Body of pancreas (tissue), 4 donors: ENCODE measurements at regions not wholly inside any gene's neighbourhood (a gene's known extent, or its start where the extent isn't known, plus 50 kb on each side); places are given as distances from the start of the nearest gene placed in this dataset.
A peak's percentile ranks its signal among the peaks of the same experiment; 100 is the strongest.

Source experiments
- ATAC-seq: fragments of 150-250 bp; one replicate; pipeline ENCODE4 v1.9.1; 2016
- DNase-seq, 4 donors: peaks; one replicate each; pipeline ENCODE4 v3.0.0-alpha.2; 2019
- H3K27ac ChIP-seq, 4 donors: fragments of 200-600 bp; sonication (generic); 1 replicate in 3 of 4; 2 replicates in 1 of 4; pipeline versions ENCODE4 v1.5.1 to v1.6.1; 2016 to 2019; ENCODE audit warnings: mild to moderate bottlenecking in 1 of 4, mixed read lengths in 1 of 4, moderate library complexity in 1 of 4
- H3K27me3 ChIP-seq, 2 donors: fragments of 200-600 bp; sonication (generic); one replicate each; pipeline ENCODE4 v1.6.0; 2016; ENCODE audit warnings: mild to moderate bottlenecking in 1 of 2
- H3K36me3 ChIP-seq, 2 donors: fragments of 200-600 bp; sonication (generic); replicated peaks in 1 of 2; 2 replicates each; pipeline ENCODE4 v1.5.1; 2016; ENCODE audit warnings: low read depth in 2 of 2; ENCODE audit not compliant: insufficient read depth in 1 of 2
- H3K4me1 ChIP-seq: fragments of 200-600 bp; sonication (generic); one replicate; pipeline ENCODE4 v1.6.0; 2016
- H3K4me3 ChIP-seq, 2 donors: fragments of 200-600 bp; sonication (generic); 1 replicate in 1 of 2; 2 replicates in 1 of 2; pipeline ENCODE4 v1.5.1; 2016 to 2019
- H3K9me3 ChIP-seq, 3 donors: fragments of 200-600 bp; sonication (generic); 1 replicate in 2 of 3; 2 replicates in 1 of 3; pipeline ENCODE4 v1.5.1; 2016
- POLR2A ChIP-seq, 3 donors: fragments of 450-650 bp; IDR thresholded peaks; one replicate each; pipeline ENCODE4 v1.6.1; 2016; ENCODE audit warnings: antibody characterized with exemption in 3 of 3, mild to moderate bottlenecking in 2 of 3
- WGBS, 2 donors: methylation state at CpG; one replicate each; pipeline ENCODE4 v1.1.5; 2017; 5-methylcytosine and 5-hydroxymethylcytosine counted together
- intact Hi-C: fragments of 100-400 bp; cut with DNase I; formaldehyde crosslinking; loops from one replicate; pipeline ENCODE4 v1.15.1; 2023
- TF ChIP-seq, protein P1 (sequence below), 7 experiments: fragments of 450-650 bp in 4 of 7; fragments of 200-600 bp in 3 of 7; sonication (generic) in 3 of 7; IDR thresholded peaks; one replicate each; pipeline ENCODE4 v1.5.1; 2016 to 2019; ENCODE audit warnings: antibody characterized with exemption in 7 of 7

DNA sequence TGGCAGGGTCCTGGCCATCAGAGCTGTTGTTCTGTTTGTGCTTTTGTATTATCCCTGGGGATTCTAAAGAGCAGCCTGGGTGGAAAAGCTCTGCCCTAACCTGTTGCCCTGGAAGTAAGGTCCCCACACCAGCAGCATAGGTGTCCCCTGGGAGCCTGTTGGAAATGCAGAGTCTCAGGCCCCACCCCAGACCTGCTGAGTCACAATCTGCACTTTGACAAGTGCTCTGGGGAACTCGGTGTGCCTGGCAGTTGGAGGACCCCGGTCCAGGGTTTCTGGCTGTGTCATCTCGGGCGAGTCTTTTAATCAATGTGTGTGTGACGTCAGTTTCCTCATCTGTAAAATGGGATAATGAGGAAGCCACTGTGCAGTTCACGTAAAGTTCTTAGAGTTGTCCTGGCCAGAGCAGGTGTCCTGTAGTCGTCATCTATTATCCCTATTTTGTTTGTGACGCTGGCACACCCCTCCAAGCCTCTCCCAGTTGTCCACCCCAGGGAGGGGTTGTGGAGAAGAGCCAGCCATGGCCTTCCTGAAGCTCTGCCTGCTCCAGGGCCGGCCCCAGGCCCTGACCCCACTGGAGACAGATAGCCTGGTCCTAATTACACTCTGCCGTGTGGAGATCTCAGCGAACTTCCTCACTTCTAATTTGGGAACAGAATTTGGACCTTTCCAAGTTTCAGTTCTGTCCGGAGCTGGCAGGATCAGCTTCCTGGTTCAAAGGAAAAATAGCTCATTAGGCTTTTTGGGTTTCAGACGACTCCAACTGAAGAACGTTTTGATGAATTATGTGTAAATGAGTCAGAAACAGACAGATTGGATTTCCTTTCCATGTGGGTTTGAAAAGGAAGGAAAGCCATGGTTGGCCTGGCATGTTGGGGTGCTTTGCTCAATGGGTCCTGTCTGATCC is 295.7 kb upstream of the FOXF1 start:
- 44 to 47% methylated on average over 13 to 14 of the region's 14 CpGs for WGBS, 2 donors
- ATAC-seq: no peak
- H3K4me1 ChIP-seq: peaks cover 54% of the 10 kb centered on the region

DNA sequence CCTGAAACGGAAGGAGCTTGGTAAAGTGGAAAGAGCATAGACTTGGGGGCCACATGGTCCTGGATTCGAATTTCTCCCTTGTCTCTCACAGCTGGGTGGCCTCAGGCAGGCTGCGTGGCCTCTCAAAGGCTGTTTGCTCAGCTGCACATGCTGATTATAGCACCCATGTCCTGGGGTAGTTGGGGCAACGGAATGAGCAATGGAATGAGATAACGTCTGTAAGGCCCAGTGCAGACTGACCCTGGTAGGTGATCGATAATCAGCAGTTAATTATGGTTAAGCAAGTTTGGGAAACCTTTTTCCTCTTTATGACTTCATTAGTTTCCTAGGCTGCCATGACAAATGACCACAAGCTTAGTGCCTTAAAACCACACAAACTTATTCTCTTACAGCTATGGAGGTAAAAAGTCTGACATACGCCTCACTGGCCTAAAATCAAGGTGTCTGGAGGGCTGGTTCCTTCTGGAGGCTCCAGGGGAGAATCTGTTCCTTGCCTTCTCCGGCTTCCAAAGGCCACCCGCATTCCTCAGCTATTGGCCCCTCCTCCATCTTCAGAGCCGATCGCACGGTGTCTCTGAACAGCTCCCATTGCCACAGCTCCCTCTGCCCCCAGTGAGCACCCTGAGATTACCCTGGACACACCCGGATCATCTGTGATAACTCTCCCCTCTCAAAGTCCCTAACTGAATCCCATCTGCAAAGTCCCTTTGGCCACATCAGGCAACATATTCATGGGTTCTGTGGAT is 294.9 kb upstream of the FOXF1 start:
- DNase-seq (peak; percentile 68 to 84 (median 80)), ATAC-seq (peak; percentile 76)
- Histone ChIP-seq H3K4me3 (no peak overlapping the region), H3K27ac (peak overlapping the region; percentile 50 to 77 (median 58)), H3K27me3 (no peaks in the 10 kb centered on the region), H3K9me3 (no peaks in the 10 kb centered on the region), H3K36me3 (no peaks in the 10 kb centered on the region), H3K4me1 (peaks cover 54% of the 10 kb centered on the region)
- 36 to 40% methylated on average over 13 of the region's 13 CpGs for WGBS, 2 donors
- no peak for TF ChIP-seq POLR2A (IDR thresholded peaks at IDR 0.05)
- intact Hi-C loops: no loop called here

More for the DNA sequence above, 295.7 kb upstream of the FOXF1 start:
- peak in 3 of 4 donors; percentile 19 to 41 (median 22) for DNase-seq
- intact Hi-C loops: no loop called here
- Histone ChIP-seq H3K4me3 (no peak overlapping the region), H3K9me3 (no peaks in the 10 kb centered on the region), H3K36me3 (no peaks in the 10 kb centered on the region), H3K27me3 (no peaks in the 10 kb centered on the region), H3K27ac (peak overlapping the region; percentile 50 to 77 (median 58))
- TF ChIP-seq, protein P1, sequence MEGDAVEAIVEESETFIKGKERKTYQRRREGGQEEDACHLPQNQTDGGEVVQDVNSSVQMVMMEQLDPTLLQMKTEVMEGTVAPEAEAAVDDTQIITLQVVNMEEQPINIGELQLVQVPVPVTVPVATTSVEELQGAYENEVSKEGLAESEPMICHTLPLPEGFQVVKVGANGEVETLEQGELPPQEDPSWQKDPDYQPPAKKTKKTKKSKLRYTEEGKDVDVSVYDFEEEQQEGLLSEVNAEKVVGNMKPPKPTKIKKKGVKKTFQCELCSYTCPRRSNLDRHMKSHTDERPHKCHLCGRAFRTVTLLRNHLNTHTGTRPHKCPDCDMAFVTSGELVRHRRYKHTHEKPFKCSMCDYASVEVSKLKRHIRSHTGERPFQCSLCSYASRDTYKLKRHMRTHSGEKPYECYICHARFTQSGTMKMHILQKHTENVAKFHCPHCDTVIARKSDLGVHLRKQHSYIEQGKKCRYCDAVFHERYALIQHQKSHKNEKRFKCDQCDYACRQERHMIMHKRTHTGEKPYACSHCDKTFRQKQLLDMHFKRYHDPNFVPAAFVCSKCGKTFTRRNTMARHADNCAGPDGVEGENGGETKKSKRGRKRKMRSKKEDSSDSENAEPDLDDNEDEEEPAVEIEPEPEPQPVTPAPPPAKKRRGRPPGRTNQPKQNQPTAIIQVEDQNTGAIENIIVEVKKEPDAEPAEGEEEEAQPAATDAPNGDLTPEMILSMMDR (IDR thresholded peaks at IDR 0.05): no peak
- no peak for TF ChIP-seq POLR2A (IDR thresholded peaks at IDR 0.05)

DNA sequence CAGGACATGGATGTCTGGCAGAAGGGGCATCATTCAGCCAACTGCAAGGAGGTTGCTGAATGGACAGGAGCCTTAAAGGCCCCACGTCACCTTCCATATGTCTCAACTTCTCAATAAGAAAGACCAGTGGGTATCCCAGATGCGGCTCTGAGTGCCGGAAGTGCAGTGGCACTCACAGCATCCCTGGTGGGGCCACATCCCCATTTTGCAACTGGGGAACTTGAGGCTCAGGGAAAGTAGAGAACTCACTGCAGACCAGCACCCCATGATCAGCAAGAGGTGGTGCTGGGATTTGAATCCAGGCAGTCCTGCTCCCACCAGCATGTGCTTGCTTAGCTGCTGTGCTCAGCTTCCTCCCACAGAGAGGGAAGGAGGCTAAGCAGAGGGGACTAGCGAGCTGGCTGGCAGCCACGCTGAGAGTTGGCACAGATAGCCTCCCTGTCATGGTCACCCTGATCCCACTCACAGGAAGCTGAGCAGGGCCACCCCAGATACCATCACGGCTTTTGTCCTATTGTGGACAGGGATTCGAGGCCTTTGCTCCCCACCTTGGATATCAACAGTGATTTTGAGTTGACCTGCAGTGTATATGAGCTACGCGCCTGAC is 294.2 kb upstream of the FOXF1 start:
- no peak for DNase-seq
- Histone ChIP-seq H3K36me3 (no peaks in the 10 kb centered on the region), H3K27me3 (no peaks in the 10 kb centered on the region), H3K4me3 (no peak overlapping the region), H3K27ac (peak overlapping the region; percentile 60 to 78 (median 74)), H3K4me1 (peaks cover 54% of the 10 kb centered on the region), H3K9me3 (no peaks in the 10 kb centered on the region)
- no peak for ATAC-seq
- TF ChIP-seq, protein P1 (IDR thresholded peaks at IDR 0.05): no peak
- TF ChIP-seq POLR2A (IDR thresholded peaks at IDR 0.05): no peak
- 76 to 86% methylated on average over 3 to 9 of the region's 9 CpGs for WGBS, 2 donors
- intact Hi-C loops: no loop called here

DNA sequence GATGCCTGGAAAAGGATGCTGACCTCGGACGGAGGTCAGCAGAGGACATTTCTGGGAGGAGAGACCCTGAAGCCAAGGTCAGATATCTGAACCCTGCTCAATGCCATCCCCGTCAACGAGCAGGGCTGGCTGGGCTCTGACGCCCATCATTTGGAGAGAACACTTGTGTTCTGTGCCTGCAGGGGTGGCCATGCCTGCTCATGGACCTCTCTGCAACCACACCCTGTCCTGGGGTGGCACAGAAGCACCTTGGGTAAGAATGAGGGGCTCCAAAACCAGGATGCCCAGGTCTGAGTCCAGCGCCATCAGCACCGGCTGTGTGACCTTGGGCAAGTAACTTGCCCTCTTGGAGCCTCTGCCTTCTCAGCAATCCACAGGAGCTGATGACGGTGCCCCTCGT is 293.7 kb upstream of the FOXF1 start:
- ATAC-seq (no peak), DNase-seq (no peak)
- peak overlapping the region; percentile 60 to 78 (median 74) for H3K27ac ChIP-seq
- H3K27me3 ChIP-seq: no peaks in the 10 kb centered on the region
- H3K9me3 ChIP-seq: no peaks in the 10 kb centered on the region
- TF ChIP-seq POLR2A (IDR thresholded peaks at IDR 0.05): no peak
- TF ChIP-seq, protein P1 (IDR thresholded peaks at IDR 0.05): no peak
- peaks cover 54% of the 10 kb centered on the region for H3K4me1 ChIP-seq
- WGBS, 2 donors: 66 to 72% methylated on average over 3 to 9 of the region's 9 CpGs
- H3K36me3 ChIP-seq: no peaks in the 10 kb centered on the region
- no peak overlapping the region for H3K4me3 ChIP-seq
- intact Hi-C loops: no loop called here
